ENCODE measurements at regions not wholly inside any gene's neighbourhood (a gene's known extent, or its start where the extent isn't known, plus 50 kb on each side); places are given as distances from the start of the nearest gene placed in this dataset.

DNA sequence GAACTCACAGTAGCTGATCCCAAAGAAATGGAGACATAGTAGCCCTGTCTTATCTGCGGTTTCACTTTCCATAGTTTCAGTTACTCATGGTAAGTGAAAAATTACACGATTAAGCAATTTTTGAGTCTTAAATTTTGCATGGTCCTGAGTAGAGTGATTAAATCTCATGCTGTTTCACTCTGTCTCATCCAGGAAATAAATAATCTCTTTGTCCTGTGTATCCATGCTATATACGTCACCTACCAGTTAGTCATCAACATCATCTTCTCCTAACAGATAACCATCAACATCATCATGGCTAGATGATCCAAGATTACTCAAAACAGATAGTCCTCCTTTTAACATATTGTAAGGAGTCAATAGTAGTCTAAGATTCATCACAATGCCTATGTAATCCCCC lies 1589.3 kb downstream of the BRINP3 start:
- Histone ChIP-seq H3K27ac (ENCODE audit: low read depth in 1 of 2, low read length in 1 of 2) (no peak overlapping the region), H3K27me3 (ENCODE audit: control insufficient read depth in 3 of 3, insufficient read depth in 3 of 3, low read length in 2 of 3) (no peaks in the 10 kb centered on the region), H3K9me3 (ENCODE audit: control insufficient read depth in 4 of 4, insufficient read depth in 3 of 4, low read length in 3 of 4) (no peaks in the 10 kb centered on the region), H3K36me3 (ENCODE audit: control insufficient read depth in 4 of 4, insufficient read depth in 4 of 4, low read length in 4 of 4) (no peaks in the 10 kb centered on the region), H3K4me3 (no peak overlapping the region), H3K9ac (ENCODE audit: insufficient read depth in 1 of 2, low read length in 2 of 2) (no peak overlapping the region), H3K4me1 (ENCODE audit: control insufficient read depth in 5 of 5, insufficient read depth in 5 of 5, low read length in 5 of 5) (no peaks in the 10 kb centered on the region)
- no peak for ATAC-seq (ENCODE audit: insufficient read depth, low FRiP score)
- TF ChIP-seq, protein P1, sequence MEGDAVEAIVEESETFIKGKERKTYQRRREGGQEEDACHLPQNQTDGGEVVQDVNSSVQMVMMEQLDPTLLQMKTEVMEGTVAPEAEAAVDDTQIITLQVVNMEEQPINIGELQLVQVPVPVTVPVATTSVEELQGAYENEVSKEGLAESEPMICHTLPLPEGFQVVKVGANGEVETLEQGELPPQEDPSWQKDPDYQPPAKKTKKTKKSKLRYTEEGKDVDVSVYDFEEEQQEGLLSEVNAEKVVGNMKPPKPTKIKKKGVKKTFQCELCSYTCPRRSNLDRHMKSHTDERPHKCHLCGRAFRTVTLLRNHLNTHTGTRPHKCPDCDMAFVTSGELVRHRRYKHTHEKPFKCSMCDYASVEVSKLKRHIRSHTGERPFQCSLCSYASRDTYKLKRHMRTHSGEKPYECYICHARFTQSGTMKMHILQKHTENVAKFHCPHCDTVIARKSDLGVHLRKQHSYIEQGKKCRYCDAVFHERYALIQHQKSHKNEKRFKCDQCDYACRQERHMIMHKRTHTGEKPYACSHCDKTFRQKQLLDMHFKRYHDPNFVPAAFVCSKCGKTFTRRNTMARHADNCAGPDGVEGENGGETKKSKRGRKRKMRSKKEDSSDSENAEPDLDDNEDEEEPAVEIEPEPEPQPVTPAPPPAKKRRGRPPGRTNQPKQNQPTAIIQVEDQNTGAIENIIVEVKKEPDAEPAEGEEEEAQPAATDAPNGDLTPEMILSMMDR (IDR thresholded peaks at IDR 0.05; ENCODE audit: control extremely low read depth, extremely low read depth): no peak
- WGBS, 2 donors: 60 to 70% methylated on average over 3 of the region's 3 CpGs
- no peak for DNase-seq

DNA sequence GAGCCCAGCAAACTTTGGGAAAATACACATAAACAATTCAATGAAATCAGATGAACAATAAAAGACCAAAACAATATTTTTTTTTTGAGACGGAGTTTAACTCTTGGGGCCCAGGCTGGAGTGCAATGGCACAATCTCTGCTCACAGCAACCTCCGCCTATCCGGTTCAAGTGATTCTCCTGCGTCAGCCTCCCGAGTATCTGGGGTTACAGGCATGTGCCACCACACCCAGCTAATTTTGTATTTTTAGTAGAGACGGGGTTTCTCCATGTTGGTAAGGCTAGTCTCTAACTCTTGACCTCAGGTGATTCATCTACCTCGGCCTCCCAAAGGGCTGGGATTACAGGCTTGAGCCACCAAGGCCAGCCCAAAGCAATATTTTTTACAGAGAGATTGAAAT lies 1588.5 kb downstream of the BRINP3 start:
- TF ChIP-seq, protein P1 (IDR thresholded peaks at IDR 0.05; ENCODE audit: control extremely low read depth, extremely low read depth): no peak
- no peak overlapping the region for H3K9ac ChIP-seq (ENCODE audit: insufficient read depth in 1 of 2, low read length in 2 of 2)
- no peaks in the 10 kb centered on the region for H3K9me3 ChIP-seq (ENCODE audit: control insufficient read depth in 4 of 4, insufficient read depth in 3 of 4, low read length in 3 of 4)
- H3K4me1 ChIP-seq (ENCODE audit: control insufficient read depth in 5 of 5, insufficient read depth in 5 of 5, low read length in 5 of 5): no peaks in the 10 kb centered on the region
- 90 to 91% methylated on average over 7 of the region's 7 CpGs for WGBS, 2 donors
- H3K4me3 ChIP-seq: no peak overlapping the region
- no peak for DNase-seq
- no peak overlapping the region for H3K27ac ChIP-seq (ENCODE audit: low read depth in 1 of 2, low read length in 1 of 2)
- H3K27me3 ChIP-seq (ENCODE audit: control insufficient read depth in 3 of 3, insufficient read depth in 3 of 3, low read length in 2 of 3): no peaks in the 10 kb centered on the region
- H3K36me3 ChIP-seq (ENCODE audit: control insufficient read depth in 4 of 4, insufficient read depth in 4 of 4, low read length in 4 of 4): no peaks in the 10 kb centered on the region
- ATAC-seq (ENCODE audit: insufficient read depth, low FRiP score): no peak

DNA sequence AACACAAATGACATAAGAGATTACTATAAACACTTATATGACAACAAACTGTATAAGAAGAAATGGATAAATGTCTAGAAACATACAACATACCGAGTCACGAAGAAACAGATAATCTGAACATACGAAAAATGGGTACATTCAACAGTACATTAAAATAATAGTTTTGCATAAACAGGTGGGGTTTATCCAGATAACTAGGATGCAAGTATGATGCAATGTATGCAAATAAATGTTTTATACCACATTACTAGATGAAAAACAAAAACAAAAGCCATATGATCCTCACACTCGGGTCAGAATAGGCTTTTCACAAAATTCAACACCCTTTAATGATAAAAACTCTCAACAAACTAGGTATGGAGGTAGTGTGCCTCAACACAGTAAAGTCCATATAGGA lies 1585.7 kb downstream of the BRINP3 start:
- H3K4me3 ChIP-seq: no peak overlapping the region
- TF ChIP-seq, protein P1 (IDR thresholded peaks at IDR 0.05; ENCODE audit: control extremely low read depth, extremely low read depth): no peak
- ATAC-seq (ENCODE audit: insufficient read depth, low FRiP score): no peak
- no peaks in the 10 kb centered on the region for H3K27me3 ChIP-seq (ENCODE audit: control insufficient read depth in 3 of 3, insufficient read depth in 3 of 3, low read length in 2 of 3)
- H3K9me3 ChIP-seq (ENCODE audit: control insufficient read depth in 4 of 4, insufficient read depth in 3 of 4, low read length in 3 of 4): no peaks in the 10 kb centered on the region
- no peak overlapping the region for H3K27ac ChIP-seq (ENCODE audit: low read depth in 1 of 2, low read length in 1 of 2)
- no peak for DNase-seq
- no peak overlapping the region for H3K9ac ChIP-seq (ENCODE audit: insufficient read depth in 1 of 2, low read length in 2 of 2)
- WGBS, 2 donors: 86 to 93% methylated on average over 4 of the region's 4 CpGs
- no peaks in the 10 kb centered on the region for H3K4me1 ChIP-seq (ENCODE audit: control insufficient read depth in 5 of 5, insufficient read depth in 5 of 5, low read length in 5 of 5)
- no peaks in the 10 kb centered on the region for H3K36me3 ChIP-seq (ENCODE audit: control insufficient read depth in 4 of 4, insufficient read depth in 4 of 4, low read length in 4 of 4)

DNA sequence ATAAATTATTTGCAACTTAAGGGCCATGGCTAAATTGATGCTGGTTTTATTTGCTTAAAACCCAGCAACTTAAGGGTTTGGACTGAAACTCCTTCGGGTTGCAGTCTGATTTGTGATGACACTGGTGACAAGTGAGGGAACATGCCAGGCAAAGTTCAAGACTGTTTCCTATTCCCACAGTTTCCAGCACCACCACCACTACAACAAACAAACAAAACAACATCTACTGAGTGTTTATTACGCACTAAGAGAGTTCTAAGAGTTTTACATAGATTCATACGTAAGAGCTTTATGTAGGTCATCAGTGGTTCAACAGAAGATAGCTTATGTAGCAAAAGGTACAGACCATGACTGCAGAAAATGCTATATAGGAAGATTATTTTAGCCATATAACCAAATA lies 1582.1 kb downstream of the BRINP3 start:
- H3K9me3 ChIP-seq (ENCODE audit: control insufficient read depth in 4 of 4, insufficient read depth in 3 of 4, low read length in 3 of 4): no peaks in the 10 kb centered on the region
- H3K4me1 ChIP-seq (ENCODE audit: control insufficient read depth in 5 of 5, insufficient read depth in 5 of 5, low read length in 5 of 5): no peaks in the 10 kb centered on the region
- H3K9ac ChIP-seq (ENCODE audit: insufficient read depth in 1 of 2, low read length in 2 of 2): no peak overlapping the region
- H3K4me3 ChIP-seq: no peak overlapping the region
- TF ChIP-seq, protein P1 (IDR thresholded peaks at IDR 0.05; ENCODE audit: control extremely low read depth, extremely low read depth): no peak
- 70 to 84% methylated on average over 3 of the region's 3 CpGs for WGBS, 2 donors
- no peaks in the 10 kb centered on the region for H3K36me3 ChIP-seq (ENCODE audit: control insufficient read depth in 4 of 4, insufficient read depth in 4 of 4, low read length in 4 of 4)
- no peaks in the 10 kb centered on the region for H3K27me3 ChIP-seq (ENCODE audit: control insufficient read depth in 3 of 3, insufficient read depth in 3 of 3, low read length in 2 of 3)
- no peak overlapping the region for H3K27ac ChIP-seq (ENCODE audit: low read depth in 1 of 2, low read length in 1 of 2)
- DNase-seq (no peak), ATAC-seq (ENCODE audit: insufficient read depth, low FRiP score) (no peak)
